ENCODE measurements at regions not wholly inside any gene's neighbourhood (a gene's known extent, or its start where the extent isn't known, plus 50 kb on each side); places are given as distances from the start of the nearest gene placed in this dataset.

DNA sequence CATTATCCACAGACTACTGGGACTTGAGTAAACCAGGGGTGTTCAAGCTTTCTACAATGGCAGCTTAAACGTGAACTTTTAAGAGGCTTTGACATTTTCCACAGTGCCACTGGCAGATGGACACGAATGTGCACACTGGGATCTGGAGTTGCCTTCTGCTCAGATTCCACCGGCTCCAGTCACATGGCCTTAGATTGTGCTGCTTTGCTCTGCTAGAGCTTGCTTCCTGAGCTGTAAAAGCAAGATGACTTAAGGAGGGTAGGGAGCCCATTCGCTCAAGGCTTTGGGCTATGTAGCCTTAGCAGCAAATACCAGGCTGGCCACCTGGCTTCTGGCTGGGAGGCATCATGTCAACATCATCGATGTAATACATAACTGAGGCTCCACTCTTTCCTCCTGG is 436.9 kb downstream of the MED10 start:
- TF ChIP-seq, protein P1, sequence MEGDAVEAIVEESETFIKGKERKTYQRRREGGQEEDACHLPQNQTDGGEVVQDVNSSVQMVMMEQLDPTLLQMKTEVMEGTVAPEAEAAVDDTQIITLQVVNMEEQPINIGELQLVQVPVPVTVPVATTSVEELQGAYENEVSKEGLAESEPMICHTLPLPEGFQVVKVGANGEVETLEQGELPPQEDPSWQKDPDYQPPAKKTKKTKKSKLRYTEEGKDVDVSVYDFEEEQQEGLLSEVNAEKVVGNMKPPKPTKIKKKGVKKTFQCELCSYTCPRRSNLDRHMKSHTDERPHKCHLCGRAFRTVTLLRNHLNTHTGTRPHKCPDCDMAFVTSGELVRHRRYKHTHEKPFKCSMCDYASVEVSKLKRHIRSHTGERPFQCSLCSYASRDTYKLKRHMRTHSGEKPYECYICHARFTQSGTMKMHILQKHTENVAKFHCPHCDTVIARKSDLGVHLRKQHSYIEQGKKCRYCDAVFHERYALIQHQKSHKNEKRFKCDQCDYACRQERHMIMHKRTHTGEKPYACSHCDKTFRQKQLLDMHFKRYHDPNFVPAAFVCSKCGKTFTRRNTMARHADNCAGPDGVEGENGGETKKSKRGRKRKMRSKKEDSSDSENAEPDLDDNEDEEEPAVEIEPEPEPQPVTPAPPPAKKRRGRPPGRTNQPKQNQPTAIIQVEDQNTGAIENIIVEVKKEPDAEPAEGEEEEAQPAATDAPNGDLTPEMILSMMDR (conservative IDR thresholded peaks at IDR 0.05; ENCODE audit: low read length) = no peak
- DNase-seq (ENCODE audit: low read depth) = no peak
- H3K4me3 ChIP-seq (ENCODE audit: low read length) = no peak overlapping the region

DNA sequence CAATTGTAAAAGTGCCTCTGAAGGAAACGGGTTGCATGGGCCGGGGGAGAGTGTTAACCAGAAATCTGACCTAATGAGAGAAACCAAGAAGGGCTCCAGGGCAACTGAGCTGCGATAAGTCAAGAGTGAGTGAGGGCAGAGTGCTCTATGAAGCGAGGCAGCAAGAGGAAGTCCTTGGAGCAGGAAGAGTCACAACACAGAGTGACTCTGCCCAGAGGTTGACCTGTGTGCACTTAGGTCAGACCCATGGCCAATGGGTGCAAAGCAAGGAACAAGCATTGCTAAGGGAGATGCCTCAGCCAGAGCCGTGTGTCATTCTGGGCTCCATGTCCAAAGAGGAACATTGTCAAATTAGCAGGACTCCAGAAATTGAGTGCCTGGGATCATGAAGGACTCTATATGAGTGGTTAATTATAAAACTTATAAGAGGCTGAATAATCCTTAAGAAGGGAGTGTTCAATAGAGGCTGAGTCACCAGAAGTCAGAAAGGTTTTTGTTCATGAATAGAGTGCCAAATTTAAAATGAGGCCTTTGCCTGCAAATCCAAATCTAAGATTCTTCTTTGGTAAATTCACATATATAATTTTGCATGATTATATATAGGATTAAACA is 438.5 kb downstream of the MED10 start:
- no peak for DNase-seq (ENCODE audit: low read depth)
- no peak overlapping the region for H3K4me3 ChIP-seq (ENCODE audit: low read length)
- TF ChIP-seq, protein P1 (conservative IDR thresholded peaks at IDR 0.05; ENCODE audit: low read length) = no peak

DNA sequence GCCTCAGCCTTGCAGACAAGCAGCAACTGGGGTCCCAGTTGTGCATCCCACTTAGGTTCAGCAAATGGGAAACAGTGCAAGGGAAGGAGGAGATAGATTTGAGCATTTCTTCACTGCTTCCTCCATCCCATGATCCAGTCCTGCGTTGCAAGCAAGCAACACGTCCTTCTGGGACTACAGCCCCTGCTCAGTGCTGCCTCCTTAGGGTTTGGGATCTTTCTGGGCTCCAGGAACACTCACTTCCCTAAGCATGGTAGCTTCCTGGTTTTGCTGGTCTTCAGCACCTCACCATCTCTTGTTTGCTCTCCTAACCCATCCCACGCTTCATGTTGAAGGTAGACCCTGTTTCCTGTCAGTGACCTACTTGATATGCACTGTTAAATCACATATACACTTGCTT is 444.7 kb downstream of the MED10 start:
- H3K4me3 ChIP-seq (ENCODE audit: low read length) = no peak overlapping the region
- TF ChIP-seq, protein P1 (conservative IDR thresholded peaks at IDR 0.05; ENCODE audit: low read length) = no peak
- DNase-seq (ENCODE audit: low read depth) = no peak

DNA sequence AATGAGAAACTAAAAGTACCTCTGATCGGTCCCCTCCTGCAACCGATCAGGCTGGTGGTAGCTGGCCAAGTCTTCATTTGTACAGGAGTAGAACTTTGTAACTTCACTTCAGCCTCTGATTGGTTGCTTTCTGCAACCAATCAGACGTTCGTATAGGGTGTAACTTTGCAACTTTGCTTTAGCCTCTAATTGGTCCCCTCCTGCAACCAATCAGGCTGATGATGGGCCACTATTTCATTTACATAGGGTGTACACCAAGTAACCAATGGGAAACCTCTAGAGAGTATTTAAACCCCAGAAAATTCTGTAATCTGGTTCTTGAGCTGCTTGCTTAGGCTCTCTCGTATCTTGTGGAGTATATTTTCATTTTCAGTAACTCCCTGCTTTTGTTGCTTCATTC is 445.5 kb downstream of the MED10 start:
- TF ChIP-seq, protein P1 (conservative IDR thresholded peaks at IDR 0.05; ENCODE audit: low read length) = no peak
- no peak for DNase-seq (ENCODE audit: low read depth)
- no peak overlapping the region for H3K4me3 ChIP-seq (ENCODE audit: low read length)

DNA sequence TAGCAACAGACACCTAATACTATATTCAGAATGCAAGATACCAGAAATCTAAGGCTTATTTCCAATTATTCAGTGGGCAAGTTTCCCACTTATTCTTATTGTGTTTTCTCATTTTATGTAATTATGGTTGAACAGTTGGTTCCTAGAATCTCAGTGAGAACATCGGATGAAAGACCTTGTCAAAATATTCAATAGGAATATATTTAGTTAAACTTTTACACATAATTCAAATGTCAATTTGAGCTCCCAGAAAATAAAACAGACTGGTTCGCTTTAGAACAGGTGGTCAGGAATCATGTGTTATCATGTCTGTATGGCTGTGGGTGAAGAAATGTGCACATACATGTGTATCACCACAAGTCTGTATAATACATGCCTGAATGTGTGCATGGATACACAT is 447.8 kb downstream of the MED10 start:
- TF ChIP-seq, protein P1 (conservative IDR thresholded peaks at IDR 0.05; ENCODE audit: low read length) = no peak
- DNase-seq (ENCODE audit: low read depth) = no peak
- H3K4me3 ChIP-seq (ENCODE audit: low read length) = no peak overlapping the region

DNA sequence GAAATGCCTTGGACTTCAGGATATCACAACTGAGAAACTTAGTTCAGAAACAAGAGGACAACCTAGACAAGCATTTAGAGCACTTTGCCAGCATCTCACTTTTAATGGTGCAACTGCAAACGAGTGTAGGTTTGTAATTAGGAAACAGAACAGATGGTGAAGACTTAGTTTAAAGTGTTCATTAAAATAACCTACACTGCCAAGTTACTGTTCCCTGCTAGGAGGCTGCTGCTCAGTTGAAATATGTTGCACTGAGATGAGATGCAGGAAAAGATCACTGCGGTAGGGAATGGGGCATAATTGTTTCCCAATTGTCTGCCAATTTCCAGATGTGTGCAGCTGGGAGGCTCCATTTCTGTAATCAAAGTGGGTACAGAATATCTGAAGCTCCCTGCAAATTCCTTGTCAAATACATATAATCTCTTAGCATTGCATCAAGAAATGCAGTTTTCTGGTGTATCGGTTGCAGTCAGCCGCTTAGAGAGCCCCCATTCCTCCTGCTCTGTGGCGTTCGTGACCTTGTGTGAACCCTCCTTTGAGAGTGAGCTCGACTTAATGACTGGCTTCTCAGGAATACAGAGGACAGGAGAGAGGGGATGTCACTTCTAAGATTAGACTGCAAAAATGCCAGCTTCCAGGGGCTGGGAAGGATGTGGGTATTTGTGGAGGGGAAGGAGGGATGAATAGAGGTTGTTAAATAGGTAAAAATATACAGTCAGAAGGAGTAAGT is 448.9 kb downstream of the MED10 start:
- no peak for DNase-seq (ENCODE audit: low read depth)
- H3K4me3 ChIP-seq (ENCODE audit: low read length) = no peak overlapping the region
- TF ChIP-seq, protein P1 (conservative IDR thresholded peaks at IDR 0.05; ENCODE audit: low read length) = no peak

DNA sequence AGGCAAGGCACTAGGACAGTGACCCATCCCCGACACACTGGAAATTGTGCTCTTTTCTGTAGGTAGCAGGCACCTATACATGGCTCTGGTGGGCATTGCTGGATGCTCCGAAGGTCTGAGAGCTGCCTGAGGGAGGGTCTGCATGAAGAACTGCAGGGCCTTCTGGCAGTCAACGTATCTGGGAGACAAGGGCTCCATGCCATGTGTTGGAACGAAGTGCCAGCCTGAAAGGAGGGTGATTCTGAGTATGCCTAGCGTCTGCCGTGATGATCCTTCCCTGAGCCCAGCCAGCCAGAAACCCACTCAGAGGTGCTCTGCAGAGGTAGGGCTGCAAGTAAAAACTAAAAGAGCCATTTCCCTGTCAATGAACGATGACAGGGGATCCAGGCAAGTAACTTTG is 453.2 kb downstream of the MED10 start:
- no peak overlapping the region for H3K4me3 ChIP-seq (ENCODE audit: low read length)
- no peak for DNase-seq (ENCODE audit: low read depth)
- TF ChIP-seq, protein P1 (conservative IDR thresholded peaks at IDR 0.05; ENCODE audit: low read length) = no peak
